Astrocyte of the cerebellum (primary cell): ENCODE measurements at regions not wholly inside any gene's neighbourhood (a gene's known extent, or its start where the extent isn't known, plus 50 kb on each side); places are given as distances from the start of the nearest gene placed in this dataset.

ENCODE experiments used
- DNase-seq: peaks from one replicate; pipeline ENCODE4 v3.0.0-alpha.2; 2011; ENCODE audit warnings: low read depth
- H3K4me3 ChIP-seq: 2 replicates; pipeline ENCODE4 v1.5.1; 2011; ENCODE audit warnings: mild to moderate bottlenecking, low read depth, low read length, moderate library complexity
- in situ Hi-C: cut with HindIII; loops from 2 replicates; pipeline ENCODE4 v1.10.0; 2017; ENCODE audit warnings: low sequenced_read_pairs
- TF ChIP-seq, protein P1 (sequence below): IDR thresholded peaks from 2 replicates; pipeline ENCODE4 v1.5.1; 2012; ENCODE audit warnings: low read length, low read depth, moderate library complexity, mild to moderate bottlenecking; ENCODE audit errors: missing control alignments

DNA sequence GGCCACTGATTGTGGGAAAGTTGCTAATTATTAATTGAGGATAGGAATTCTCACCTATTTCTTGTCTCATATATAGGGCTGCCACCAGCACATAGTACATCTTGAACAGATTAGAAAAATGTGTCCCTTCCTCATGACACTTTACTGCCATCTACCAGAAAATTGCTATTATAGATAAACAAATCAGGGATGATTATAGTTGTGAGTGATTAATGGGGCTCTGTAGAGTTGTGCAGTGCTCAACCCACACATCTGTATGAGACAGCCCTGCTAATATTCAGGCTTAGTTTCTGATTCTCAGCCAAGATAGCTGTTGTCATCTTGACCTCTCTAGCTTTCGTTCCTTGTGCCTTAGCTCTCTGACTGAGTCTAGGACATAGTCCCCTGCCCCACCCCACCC, 373.3 kb downstream of the TLE4 start:
- in situ Hi-C loops = no loop called here
- TF ChIP-seq, protein P1, sequence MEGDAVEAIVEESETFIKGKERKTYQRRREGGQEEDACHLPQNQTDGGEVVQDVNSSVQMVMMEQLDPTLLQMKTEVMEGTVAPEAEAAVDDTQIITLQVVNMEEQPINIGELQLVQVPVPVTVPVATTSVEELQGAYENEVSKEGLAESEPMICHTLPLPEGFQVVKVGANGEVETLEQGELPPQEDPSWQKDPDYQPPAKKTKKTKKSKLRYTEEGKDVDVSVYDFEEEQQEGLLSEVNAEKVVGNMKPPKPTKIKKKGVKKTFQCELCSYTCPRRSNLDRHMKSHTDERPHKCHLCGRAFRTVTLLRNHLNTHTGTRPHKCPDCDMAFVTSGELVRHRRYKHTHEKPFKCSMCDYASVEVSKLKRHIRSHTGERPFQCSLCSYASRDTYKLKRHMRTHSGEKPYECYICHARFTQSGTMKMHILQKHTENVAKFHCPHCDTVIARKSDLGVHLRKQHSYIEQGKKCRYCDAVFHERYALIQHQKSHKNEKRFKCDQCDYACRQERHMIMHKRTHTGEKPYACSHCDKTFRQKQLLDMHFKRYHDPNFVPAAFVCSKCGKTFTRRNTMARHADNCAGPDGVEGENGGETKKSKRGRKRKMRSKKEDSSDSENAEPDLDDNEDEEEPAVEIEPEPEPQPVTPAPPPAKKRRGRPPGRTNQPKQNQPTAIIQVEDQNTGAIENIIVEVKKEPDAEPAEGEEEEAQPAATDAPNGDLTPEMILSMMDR = no peak
- no peak for DNase-seq
- H3K4me3 ChIP-seq = no peak overlapping the region

DNA sequence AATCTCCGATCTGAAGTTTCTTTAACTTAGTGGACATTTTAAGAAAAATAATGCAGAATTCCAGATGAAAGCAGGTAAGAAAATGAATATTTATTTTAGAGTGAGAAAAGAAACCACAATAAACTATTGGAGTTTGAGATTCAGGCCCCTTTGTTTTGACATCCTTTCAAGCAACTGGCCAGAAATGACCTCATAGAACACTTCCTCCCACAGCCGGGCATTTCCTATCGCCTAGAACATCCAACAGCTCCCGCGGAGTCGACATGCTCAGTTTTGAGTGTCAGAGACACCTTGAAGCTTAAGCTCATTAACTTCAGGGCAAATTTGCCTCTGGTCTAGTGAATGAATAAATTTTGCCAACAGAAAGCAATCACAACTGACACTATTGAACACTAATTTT, 369.2 kb downstream of the TLE4 start:
- in situ Hi-C loops = no loop called here
- no peak for DNase-seq
- TF ChIP-seq, protein P1 = no peak
- no peak overlapping the region for H3K4me3 ChIP-seq

DNA sequence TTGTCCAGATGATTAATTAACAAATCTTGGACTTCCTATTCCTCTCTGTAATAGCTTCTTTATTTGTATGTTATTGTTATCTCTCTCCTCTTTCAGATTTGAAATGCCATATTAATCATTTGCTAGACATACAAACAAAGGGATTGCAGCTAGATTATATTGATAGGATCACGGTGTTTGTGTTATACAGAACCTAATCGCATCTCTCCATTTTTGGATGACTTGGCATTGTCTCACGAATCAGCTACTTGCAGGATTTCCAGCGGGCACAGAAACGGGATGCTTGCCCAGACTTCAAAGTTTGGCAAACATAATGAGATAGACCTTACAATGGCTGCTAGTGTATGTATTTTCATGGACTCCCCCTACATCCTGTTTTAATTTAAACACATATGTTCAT, 368.1 kb downstream of the TLE4 start:
- in situ Hi-C loops = no loop called here
- H3K4me3 ChIP-seq = no peak overlapping the region
- peak; percentile 11 for DNase-seq
- TF ChIP-seq, protein P1 = no peak

DNA sequence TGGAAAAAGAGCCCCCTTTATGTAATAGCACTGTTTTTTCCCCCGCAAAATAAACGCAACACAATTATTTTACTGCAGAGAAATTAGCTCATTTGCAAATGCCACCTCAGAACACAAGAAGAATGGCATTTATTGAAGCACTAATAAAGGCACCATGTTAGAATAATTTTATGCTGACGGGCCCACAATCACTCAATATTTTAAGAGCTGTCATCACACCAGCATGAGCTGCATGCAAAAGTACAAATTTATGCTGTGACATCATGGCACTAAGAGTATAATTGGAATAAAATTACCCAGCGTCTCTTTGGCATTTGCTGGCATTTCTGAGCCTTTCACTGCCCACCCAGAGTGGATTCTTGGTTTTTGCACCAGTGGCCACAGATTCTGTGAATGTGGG, 364.6 kb downstream of the TLE4 start:
- TF ChIP-seq, protein P1 = no peak
- H3K4me3 ChIP-seq = no peak overlapping the region
- in situ Hi-C loops = no loop called here
- DNase-seq = no peak

DNA sequence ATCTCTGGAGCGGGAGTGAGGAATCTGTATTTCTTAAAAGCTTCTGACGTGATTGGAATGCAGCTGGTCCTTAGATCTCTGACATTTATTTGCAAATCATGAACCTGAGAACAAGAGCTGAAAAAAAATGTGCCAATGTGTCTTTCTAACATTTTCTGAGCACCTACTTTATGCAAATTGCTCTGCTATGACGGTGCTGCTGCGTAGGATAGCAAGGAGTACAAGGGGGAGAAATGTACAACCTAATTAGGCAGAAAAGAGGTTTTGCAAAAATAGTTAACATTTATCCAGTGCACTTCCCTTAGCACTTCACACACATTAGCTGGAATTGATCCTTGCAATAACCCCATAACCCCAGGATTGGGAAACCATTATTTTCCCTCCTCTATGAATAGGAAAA, 357.5 kb downstream of the TLE4 start:
- no peak for DNase-seq
- in situ Hi-C loops = no loop called here
- no peak overlapping the region for H3K4me3 ChIP-seq
- TF ChIP-seq, protein P1 = no peak

DNA sequence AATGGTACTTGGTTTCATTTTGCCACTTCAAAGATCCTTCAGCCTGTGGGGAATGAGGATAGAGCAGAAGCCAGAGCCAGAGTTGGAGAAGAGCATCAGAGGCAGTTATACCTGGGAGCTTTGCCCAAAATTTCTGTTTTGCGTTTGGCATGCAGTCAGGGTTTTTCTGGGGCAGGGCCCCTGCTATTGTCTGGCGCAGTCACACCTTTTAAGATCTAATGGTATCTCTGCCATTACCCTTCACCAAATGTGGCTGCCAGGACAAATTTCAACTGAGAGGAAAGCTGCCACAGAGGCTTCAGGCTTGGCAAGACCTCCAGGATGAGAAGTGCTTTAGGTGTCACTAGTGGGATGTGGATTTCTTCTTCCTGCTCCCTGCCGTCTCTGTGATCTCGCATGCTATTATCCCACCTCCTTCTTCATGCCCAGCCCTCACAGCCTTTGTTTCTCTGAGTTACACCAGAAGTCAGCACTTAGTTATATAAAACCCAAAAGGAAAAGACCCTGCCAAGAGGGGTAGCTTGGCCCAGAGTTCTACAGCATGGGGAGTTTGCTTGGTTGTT, 357.0 kb downstream of the TLE4 start:
- DNase-seq = no peak
- TF ChIP-seq, protein P1 = no peak
- no peak overlapping the region for H3K4me3 ChIP-seq
- in situ Hi-C loops = no loop called here

DNA sequence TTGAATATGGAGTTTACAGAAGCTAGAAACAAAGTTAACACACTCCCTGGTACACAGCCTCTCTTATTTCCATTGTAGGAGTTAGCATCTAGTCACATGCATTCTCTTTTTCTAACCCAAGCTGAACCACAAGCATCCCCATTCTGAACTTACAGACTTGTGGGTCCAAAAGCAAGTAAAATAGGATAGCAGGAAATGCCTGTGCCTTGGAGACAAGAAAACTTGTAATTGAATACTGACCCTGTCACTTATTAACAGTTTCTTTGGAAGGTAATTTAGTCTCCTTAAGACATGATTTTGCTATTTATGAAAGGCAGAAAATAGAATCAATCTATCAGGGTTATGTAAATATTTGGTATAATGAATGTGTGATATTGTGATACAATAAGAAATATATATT, 353.6 kb downstream of the TLE4 start:
- TF ChIP-seq, protein P1 = no peak
- no peak overlapping the region for H3K4me3 ChIP-seq
- DNase-seq = no peak
- in situ Hi-C loops = no loop called here
